HCT116 (cell line): ENCODE measurements at regions not wholly inside any gene's neighbourhood (a gene's known extent, or its start where the extent isn't known, plus 50 kb on each side); places are given as distances from the start of the nearest gene placed in this dataset.

Experiments
- ATAC-seq: fragments of 200-7000 bp; cut with Tn5 transposase; 2 replicates; pipeline ENCODE4 v1.9.1; 2020; ENCODE audit warnings: mild to moderate bottlenecking, moderate library complexity
- BruUV-seq: library from RNA; stranded (reverse); fragments of 400-500 nt; replicated peaks from 2 replicates; lab custom pipeline; 2021; lab: Mats Ljungman, UMichigan
- CTCF ChIA-PET: fragments of 300-600 bp; sonication (Branson Sonifier 250); formaldehyde crosslinking; loops from one replicate; lab custom pipeline; 2021; ENCODE audit warnings: antibody characterized with exemption; lab: Charles Lee
- POLR2A ChIA-PET: fragments of 300-600, 350-600 bp; sonication (Branson Sonifier 250); formaldehyde crosslinking; loops from one replicate; lab custom pipeline; 2021; ENCODE audit warnings: antibody characterized with exemption; lab: Charles Lee
- RAD21 ChIA-PET, 2 experiments: fragments of 300-600 bp; sonication (Branson Sonifier 250); formaldehyde crosslinking; loops; one replicate each; lab custom pipeline; 2023; ENCODE audit warnings: low total read pairs in 2 of 2; ENCODE audit not compliant: uncharacterized antibody in 2 of 2, unreplicated experiment in 2 of 2, low non-redundant PET in 1 of 2; lab: Charles Lee
- DNase-seq: peaks from one replicate; pipeline ENCODE4 v3.0.0-alpha.2; 2010; ENCODE audit warnings: low read depth, low spot score
- H2AFZ ChIP-seq: fragments of 200-600 bp; shearing (Covaris generic), sonication (generic); 2 replicates; pipeline ENCODE4 v1.6.1; 2017; ENCODE audit warnings: low read depth, mixed run types, mixed read lengths, antibody characterized with exemption, low read length; ENCODE audit not compliant: poor library complexity, severe bottlenecking
- H3K27ac ChIP-seq: 2 replicates; pipeline ENCODE4 v1.5.1; 2012; ENCODE audit warnings: low read depth, low read length
- H3K27me3 ChIP-seq: fragments of 200-600 bp; sonication (generic); 2 replicates; pipeline ENCODE4 v1.6.1; 2016; ENCODE audit warnings: mixed run types, low read length, mixed read lengths; ENCODE audit not compliant: insufficient read depth
- H3K36me3 ChIP-seq, 2 experiments: fragments of 200-500 bp in 1 of 2; fragments of 200-600 bp in 1 of 2; sonication (Bioruptor generic) in 1 of 2; sonication (generic) in 1 of 2; 2 replicates each; pipeline versions ENCODE4 v1.5.1 to v1.6.1; 2014 to 2016; ENCODE audit warnings: low read length in 2 of 2, inconsistent platforms in 1 of 2, mixed read lengths in 1 of 2, mixed run types in 1 of 2; ENCODE audit not compliant: insufficient read depth in 2 of 2, control insufficient read depth in 1 of 2
- H3K4me1 ChIP-seq, 2 experiments: fragments of 200-600 bp in 1 of 2; sonication (generic) in 1 of 2; 2 replicates each; pipeline versions ENCODE4 v1.5.1 to v1.6.1; 2012 to 2017; ENCODE audit warnings: low read length in 2 of 2, inconsistent platforms in 1 of 2, mild to moderate bottlenecking in 1 of 2, mixed read lengths in 1 of 2, mixed run types in 1 of 2, moderate library complexity in 1 of 2; ENCODE audit not compliant: insufficient read depth in 2 of 2, control insufficient read depth in 1 of 2
- H3K4me2 ChIP-seq: fragments of 200-600 bp; sonication (generic); 2 replicates; pipeline ENCODE4 v1.6.1; 2017; ENCODE audit warnings: mixed run types, low read length, mixed read lengths
- H3K4me3 ChIP-seq, 2 experiments: fragments of 200-600 bp in 1 of 2; sonication (generic) in 1 of 2; replicated peaks in 1 of 2; 2 replicates each; pipeline ENCODE4 v1.5.1; 2011 to 2016; ENCODE audit warnings: low read length in 2 of 2, control low read depth in 1 of 2, low read depth in 1 of 2, mild to moderate bottlenecking in 1 of 2, mixed read lengths in 1 of 2, mixed run types in 1 of 2
- H3K79me2 ChIP-seq: fragments of 200-600 bp; sonication (generic); 2 replicates; pipeline ENCODE4 v1.6.1; 2017; ENCODE audit warnings: mild to moderate bottlenecking, mixed run types, low read length, moderate library complexity, mixed read lengths; ENCODE audit not compliant: insufficient read depth
- H3K9ac ChIP-seq: fragments of 200-600 bp; sonication (generic); 2 replicates; pipeline ENCODE4 v1.6.1; 2016; ENCODE audit warnings: low read length, mixed read lengths
- H3K9me2 ChIP-seq: fragments of 200-600 bp; sonication (generic), shearing (Covaris generic); 2 replicates; pipeline ENCODE4 v1.6.1; 2017; ENCODE audit warnings: mixed run types, mild to moderate bottlenecking, moderate library complexity; ENCODE audit not compliant: insufficient read depth
- H3K9me3 ChIP-seq, 2 experiments: fragments of 200-500 bp in 1 of 2; fragments of 200-600 bp in 1 of 2; sonication (Bioruptor generic) in 1 of 2; sonication (generic) in 1 of 2; 2 replicates each; pipeline ENCODE4 v1.6.1; 2014 to 2017; ENCODE audit warnings: low read length in 2 of 2, mixed read lengths in 2 of 2, inconsistent platforms in 1 of 2, low read depth in 1 of 2, mild to moderate bottlenecking in 1 of 2, mixed run types in 1 of 2, moderate library complexity in 1 of 2; ENCODE audit not compliant: control insufficient read depth in 1 of 2, insufficient read depth in 1 of 2
- H4K20me1 ChIP-seq: fragments of 200-600 bp; sonication (generic), shearing (Covaris generic); 2 replicates; pipeline ENCODE4 v1.6.1; 2017; ENCODE audit warnings: mixed run types, mild to moderate bottlenecking, moderate library complexity; ENCODE audit not compliant: insufficient read depth
- CEBPB ChIP-seq: IDR thresholded peaks from 2 replicates; pipeline ENCODE4 v1.6.1; 2012; ENCODE audit warnings: low read depth
- EGR1 ChIP-seq: IDR thresholded peaks from 2 replicates; pipeline ENCODE4 v1.6.1; 2012; ENCODE audit warnings: low read depth
- ELF1 ChIP-seq: IDR thresholded peaks from 2 replicates; pipeline ENCODE4 v1.6.1; 2012; ENCODE audit warnings: low read depth, borderline replicate concordance
- FOSL1 ChIP-seq: IDR thresholded peaks from 2 replicates; pipeline ENCODE4 v1.6.1; 2012; ENCODE audit warnings: low read depth
- POLR2AphosphoS5 ChIP-seq: IDR thresholded peaks from 2 replicates; pipeline ENCODE4 v1.6.1; 2011; ENCODE audit warnings: mild to moderate bottlenecking, low read depth, low read length, moderate library complexity
- REST ChIP-seq: IDR thresholded peaks from 2 replicates; pipeline ENCODE4 v1.6.1; 2012; ENCODE audit warnings: low read depth
- ZBTB33 ChIP-seq: IDR thresholded peaks from 2 replicates; pipeline ENCODE4 v1.6.1; 2011; ENCODE audit warnings: mild to moderate bottlenecking, low read length, moderate library complexity; ENCODE audit not compliant: insufficient replicate concordance; ENCODE audit errors: extremely low read depth
- ZFX ChIP-seq: fragments of 450-650 bp; IDR thresholded peaks from 2 replicates; pipeline ENCODE4 v1.6.1; 2017
- ZNF274 ChIP-seq: fragments of 200-500 bp; sonication (Bioruptor generic); IDR thresholded peaks from 2 replicates; pipeline ENCODE4 v1.6.1; 2014; ENCODE audit warnings: mild to moderate bottlenecking, low read depth, low read length, inconsistent platforms
- intact Hi-C: fragments of 100-400 bp; cut with micrococcal nuclease; formaldehyde crosslinking; loops from 2 replicates; pipeline ENCODE4 v1.10.0; 2022

- no peak for ATAC-seq
- Histone ChIP-seq H4K20me1 (no peaks in the 10 kb centered on the region), H3K9ac (no peak overlapping the region), H3K27me3 (no peaks in the 10 kb centered on the region), H3K9me3 (no peaks in the 10 kb centered on the region), H3K27ac (no peak overlapping the region), H3K79me2 (no peaks in the 10 kb centered on the region), H3K4me3 (no peak overlapping the region), H3K4me2 (no peak overlapping the region), H2AFZ (no peak overlapping the region), H3K9me2 (no peaks in the 10 kb centered on the region), H3K4me1 (no peaks in the 10 kb centered on the region), H3K36me3 (no peaks in the 10 kb centered on the region)
- CTCF ChIA-PET: no interaction called here
- RAD21 ChIA-PET: no interaction called here
- no peak for DNase-seq
- POLR2A ChIA-PET: no interaction called here
- intact Hi-C loops: no loop called here
- TF ChIP-seq CEBPB: no peak
- TF ChIP-seq ZNF274: no peak
- no peak for TF ChIP-seq POLR2AphosphoS5
- TF ChIP-seq ZFX: no peak
- TF ChIP-seq FOSL1: no peak
- no peak for TF ChIP-seq EGR1
- BruUV-seq: no TSS peak
Measured at GRCh38 chr18:39994498-39994897, 1960.5 kb upstream of the PIK3C3 start.

- H3K27me3 ChIP-seq: no peaks in the 10 kb centered on the region
- no peaks in the 10 kb centered on the region for H3K36me3 ChIP-seq
- CTCF ChIA-PET: no interaction called here
- no peaks in the 10 kb centered on the region for H4K20me1 ChIP-seq
- intact Hi-C loops: no loop called here
- H2AFZ ChIP-seq: no peak overlapping the region
- H3K4me2 ChIP-seq: no peak overlapping the region
- POLR2A ChIA-PET: no interaction called here
- H3K9me3 ChIP-seq: no peaks in the 10 kb centered on the region
- no peak overlapping the region for H3K9ac ChIP-seq
- BruUV-seq: no TSS peak
- no peaks in the 10 kb centered on the region for H3K4me1 ChIP-seq
- RAD21 ChIA-PET: no interaction called here
- no peak overlapping the region for H3K27ac ChIP-seq
- no peaks in the 10 kb centered on the region for H3K9me2 ChIP-seq
- no peak for TF ChIP-seq CEBPB
- no peak for TF ChIP-seq ZNF274
- no peak for TF ChIP-seq EGR1
- no peak for TF ChIP-seq REST
- TF ChIP-seq ELF1: no peak
- no peak for TF ChIP-seq ZBTB33
- ATAC-seq (no peak), DNase-seq (no peak)
- no peak overlapping the region for H3K4me3 ChIP-seq
- no peaks in the 10 kb centered on the region for H3K79me2 ChIP-seq
Measured at GRCh38 chr18:39991696-39992265, 1963.3 kb upstream of the PIK3C3 start.
